Hepatocyte (in vitro differentiated cells): ENCODE measurements at regions not wholly inside any gene's neighbourhood (a gene's known extent, or its start where the extent isn't known, plus 50 kb on each side); places are given as distances from the start of the nearest gene placed in this dataset.

Source experiments
- CTCF ChIP-seq: fragments of 200-600 bp; sonication (generic); IDR thresholded peaks from 2 replicates; pipeline ENCODE4 v1.5.1; 2016; ENCODE audit warnings: antibody characterized with exemption, mild to moderate bottlenecking; ENCODE audit not compliant: poor library complexity
- EZH2 ChIP-seq: fragments of 200-600 bp; sonication (generic); IDR thresholded peaks from 2 replicates; pipeline ENCODE4 v1.6.1; 2016; ENCODE audit warnings: antibody characterized with exemption, mild to moderate bottlenecking, borderline replicate concordance

- TF ChIP-seq CTCF, result no peak
- no peak for TF ChIP-seq EZH2
These were observed 642.4 kb downstream of the TNS3 start for GRCh38 chr7:46939558-46939957.
